Hepatic stellate cell (primary cell): ENCODE measurements at regions not wholly inside any gene's neighbourhood (a gene's known extent, or its start where the extent isn't known, plus 50 kb on each side); places are given as distances from the start of the nearest gene placed in this dataset.
A peak's percentile ranks its signal among the peaks of the same experiment; 100 is the strongest.

Experiments used
- DNase-seq: peaks from one replicate; pipeline ENCODE4 v3.0.0; 2011; ENCODE audit warnings: low spot score

DNA sequence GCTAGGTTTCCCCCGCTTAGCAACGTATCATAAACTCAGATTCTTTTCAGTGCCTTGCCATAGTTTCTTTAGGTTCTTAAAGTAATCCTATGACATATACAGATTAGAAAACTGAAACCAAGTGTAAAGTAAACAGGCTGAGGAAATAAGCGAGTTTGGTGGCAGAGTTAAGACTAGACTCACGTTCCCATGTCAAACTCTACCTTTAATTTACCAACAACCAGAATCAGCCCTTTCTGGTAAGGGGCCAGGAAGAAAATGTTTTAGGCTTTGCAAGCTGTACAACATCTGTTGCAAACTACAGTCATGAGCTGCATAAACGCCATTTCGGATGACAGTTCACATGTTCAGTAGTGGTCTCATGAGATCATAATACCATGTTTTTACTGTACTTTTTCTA, 128.0 kb upstream of the PRICKLE2 start:
- DNase-seq, result no peak

DNA sequence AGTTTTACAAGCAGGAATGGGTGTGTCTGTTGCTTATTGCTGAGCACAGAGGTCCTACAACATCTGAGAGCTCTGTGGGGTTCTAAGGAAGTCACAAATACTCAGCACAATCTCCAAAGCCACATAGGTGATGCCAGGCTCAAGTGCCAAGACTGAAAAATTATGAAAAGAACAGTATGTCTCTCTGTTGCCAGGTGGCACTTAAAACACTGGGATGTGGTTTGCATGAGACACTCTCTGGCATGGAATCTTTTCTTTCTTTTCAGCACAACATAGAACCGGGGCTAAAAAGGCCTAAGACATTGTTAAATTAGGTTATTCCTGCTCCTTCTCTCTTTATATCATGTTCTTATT, 127.3 kb upstream of the PRICKLE2 start:
- no peak for DNase-seq

DNA sequence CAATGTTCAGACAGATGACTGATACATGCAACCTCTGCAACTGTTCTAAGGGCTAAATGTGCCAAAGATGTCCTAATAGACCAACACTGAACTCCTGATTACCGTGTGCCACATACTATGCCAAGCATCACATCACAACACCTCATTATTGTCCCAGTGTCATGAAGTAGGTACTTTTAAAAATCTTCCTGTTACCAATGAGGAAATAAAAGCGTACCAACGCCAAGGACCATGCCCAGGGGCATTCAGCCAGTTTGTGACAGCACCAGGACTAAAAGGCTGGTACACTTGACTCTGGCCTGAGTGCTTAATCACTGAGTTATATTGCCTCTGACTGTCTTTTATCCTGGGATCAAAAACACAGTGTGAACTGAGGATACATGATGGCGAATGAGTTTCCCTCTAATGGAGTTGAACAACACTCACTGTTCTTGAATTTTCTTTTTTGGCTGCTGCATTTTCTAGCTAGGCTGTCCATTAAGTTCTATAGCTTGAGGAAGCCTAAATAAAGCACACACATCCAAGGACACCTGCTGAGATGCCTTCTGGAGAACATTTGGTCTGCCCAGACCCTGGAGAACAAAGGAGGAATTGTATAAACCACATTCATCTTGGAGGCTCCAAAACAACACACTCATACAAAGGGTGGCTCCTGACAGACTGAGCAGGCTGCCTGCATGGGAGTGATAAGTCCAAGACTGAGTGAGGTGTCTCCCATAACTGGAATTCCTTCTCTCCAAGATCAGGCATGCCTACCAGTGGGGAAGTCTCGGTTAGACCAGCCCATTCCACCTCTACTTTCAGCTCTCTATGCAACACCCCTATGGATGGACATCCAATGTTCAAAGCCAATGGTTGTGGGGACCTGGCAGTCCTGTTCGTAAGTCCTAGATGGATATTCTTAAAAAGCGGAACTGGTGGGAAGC, 126.7 kb upstream of the PRICKLE2 start:
- DNase-seq, result no peak

DNA sequence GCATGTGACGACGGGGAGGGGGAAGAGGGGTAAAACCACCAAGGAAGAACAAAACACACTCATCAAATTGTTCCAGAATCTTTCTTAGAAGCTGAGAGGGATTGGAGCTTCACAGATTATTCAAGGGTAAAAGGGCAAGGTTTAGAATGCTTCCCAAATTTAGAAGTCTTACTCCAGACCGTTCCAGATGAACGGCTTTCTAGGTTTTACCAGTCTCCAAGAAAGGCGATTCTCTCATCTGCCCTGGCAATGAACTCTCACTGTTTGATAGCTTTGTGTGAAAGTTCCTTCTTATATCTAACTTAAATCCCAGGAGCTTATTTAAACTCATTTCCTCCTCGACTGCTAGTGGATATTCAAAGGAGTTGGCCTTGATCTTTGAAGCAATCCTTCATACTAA, 124.3 kb upstream of the PRICKLE2 start:
- DNase-seq, result no peak

DNA sequence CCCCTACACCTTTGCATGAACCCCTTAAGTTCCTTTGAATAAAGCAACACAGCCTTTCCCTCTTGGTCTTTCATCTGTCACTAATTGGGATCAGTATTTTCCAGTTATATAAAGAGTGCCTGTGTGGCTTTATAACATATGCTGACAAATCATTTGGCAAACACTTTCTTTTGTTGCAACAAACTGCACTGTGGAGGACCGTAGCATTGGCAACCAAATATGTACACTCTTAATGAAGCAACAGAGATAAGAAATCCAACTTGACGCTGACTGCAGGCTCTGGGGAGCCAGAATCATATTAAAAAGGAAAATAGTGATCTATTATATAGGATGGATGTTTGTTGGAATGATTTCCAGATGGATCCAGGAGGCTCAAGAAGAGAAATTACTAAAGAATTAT, 120.1 kb upstream of the PRICKLE2 start:
- no peak for DNase-seq

DNA sequence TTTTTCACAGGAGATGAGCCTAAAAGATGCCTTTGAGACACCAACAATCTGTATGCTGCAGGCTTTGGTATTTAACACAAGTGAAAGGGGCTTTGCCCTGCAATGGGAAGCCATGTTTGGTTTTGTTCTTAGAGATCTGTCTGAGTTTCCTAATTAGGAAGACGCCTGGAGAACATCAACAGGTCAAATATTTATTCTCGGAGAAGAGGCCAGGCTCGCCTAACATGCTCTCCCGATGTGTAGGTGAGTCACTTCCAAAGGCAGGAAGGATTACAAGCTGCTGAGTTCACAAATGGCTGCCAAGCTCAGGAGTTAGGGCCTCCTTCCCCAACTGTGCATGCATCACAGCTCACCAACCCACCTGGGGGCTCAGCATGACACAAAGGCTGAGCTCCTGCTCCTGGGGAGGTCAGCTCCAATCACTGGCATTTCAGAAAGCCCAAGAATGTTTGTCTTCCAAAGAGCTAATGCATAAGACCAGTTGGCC, 119.5 kb upstream of the PRICKLE2 start:
- DNase-seq, result no peak

DNA sequence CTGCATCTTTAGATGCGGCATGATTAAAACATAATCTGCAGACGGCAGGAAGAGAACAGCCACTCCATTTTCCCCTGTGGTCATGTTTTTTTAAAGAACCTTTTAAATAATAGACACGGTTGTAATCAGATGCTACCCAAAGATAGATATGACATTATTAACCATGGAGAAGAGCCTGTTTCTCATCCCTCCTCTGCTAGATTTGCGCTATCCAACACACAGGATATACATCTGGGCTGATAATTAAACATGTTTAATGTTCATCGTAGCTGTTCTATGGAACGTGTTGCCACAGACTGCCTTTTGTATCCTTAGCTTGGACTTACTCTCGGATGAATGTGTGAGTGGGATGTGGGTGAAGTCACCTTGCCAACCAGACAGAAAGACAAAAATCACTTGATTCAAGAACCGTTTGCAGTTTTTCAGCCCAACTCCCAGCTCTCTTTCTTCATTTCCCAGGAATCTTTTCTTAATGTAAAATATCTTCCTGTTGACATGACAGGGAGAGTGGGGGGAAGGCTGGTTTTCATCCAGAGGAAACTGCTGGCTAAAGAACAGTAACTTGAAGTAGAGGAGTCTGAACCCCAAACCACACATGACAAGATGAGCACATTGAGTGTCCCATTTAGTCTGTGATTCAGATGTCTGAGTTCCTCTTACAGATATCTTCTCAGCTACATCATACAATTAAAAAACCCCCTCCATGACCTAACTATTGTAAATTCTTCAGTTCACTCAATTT, 118.6 kb upstream of the PRICKLE2 start:
- no peak for DNase-seq

DNA sequence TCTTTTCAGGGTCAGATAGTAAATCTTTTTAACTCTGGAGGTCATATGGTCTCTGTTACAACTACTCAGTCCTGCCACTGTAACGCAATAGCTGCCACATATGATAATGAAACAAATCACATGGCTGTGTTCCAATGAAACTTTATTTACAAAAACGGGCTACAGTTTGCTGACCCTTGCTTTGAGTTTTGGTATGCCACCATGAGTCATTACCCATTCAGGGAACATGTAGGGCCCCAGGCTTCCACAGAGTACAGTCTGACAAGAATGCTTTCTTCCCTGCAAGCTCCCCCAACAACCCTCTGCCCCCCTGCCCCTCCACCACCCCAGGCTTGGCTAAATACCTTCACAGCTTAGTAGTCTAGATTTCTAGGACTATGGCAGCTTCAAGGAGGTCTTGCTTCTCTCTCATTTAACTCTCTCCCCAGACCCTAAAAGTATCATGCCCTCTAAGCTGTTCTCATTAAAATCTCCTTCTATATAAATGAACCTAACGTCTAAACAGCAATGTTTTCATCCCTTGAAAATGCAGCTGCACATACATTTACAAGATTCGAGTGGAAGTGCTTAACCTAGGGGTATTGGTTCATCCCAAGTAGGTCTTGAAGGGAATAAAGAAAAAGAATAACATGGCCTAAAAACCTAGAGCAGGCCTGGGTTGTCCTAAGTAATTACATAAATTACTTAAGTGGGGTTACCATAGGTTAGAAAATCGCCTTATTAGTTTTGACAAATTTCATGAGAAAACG, 117.8 kb upstream of the PRICKLE2 start:
- no peak for DNase-seq

DNA sequence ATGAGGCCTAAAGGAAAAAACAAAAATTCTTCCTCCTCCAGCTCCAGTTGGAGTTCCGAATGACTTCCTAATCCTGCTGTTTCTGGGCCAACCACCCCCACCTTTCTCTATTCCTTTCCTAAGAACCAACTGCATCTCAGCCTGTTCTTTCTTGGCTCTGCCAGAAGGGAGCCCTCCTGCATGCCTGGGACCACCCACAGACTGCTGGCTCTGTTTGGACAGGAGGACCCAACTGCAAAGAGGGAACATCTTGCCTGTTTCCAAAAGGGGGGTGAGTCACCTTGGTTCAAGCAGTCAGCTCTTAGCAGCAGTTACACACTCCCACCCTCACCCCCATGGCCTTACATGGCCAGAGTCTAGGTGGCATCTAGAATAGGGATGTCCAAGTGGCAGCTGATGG, 116.0 kb upstream of the PRICKLE2 start:
- DNase-seq, result no peak

DNA sequence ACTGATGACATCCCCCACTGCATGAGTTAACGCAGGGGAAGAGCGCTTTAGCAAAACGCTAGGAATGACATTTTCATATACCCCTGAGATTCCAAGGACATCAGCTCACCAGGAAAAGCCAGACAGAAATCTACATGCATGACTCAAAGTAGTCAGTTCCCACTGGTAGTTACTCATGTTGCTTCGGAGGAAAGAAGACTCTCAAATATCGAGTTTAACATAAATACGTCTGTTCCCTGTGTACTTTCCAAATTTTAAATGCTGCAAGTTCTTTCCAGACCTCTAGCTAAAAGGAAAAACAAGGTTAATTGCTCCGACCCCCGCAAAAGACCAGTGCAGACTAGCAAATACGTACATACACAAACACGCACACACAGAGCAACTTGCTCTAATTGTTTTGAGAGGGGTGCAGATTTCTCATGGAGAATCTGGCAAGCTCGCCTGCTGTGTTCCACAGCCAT, 115.4 kb upstream of the PRICKLE2 start:
- peak; percentile 64 for DNase-seq

DNA sequence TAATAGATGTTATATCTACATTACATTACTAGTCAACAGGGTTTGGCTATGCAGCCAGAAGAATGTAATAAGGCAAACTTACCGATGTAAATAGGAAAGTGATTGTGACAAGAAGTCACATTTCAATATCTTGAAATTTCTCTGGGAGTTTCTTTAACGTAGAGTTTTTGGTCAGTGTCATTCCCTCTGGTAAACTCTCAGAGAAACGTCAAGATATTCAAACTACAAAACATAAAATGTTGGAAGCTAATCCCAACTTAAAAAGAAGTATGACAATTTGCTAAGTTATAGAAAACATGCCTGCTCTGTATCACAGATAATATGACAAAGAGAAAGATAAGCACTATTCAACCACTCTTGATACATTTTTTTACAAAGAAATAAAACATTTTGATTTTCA, 111.2 kb upstream of the PRICKLE2 start:
- DNase-seq, result no peak

DNA sequence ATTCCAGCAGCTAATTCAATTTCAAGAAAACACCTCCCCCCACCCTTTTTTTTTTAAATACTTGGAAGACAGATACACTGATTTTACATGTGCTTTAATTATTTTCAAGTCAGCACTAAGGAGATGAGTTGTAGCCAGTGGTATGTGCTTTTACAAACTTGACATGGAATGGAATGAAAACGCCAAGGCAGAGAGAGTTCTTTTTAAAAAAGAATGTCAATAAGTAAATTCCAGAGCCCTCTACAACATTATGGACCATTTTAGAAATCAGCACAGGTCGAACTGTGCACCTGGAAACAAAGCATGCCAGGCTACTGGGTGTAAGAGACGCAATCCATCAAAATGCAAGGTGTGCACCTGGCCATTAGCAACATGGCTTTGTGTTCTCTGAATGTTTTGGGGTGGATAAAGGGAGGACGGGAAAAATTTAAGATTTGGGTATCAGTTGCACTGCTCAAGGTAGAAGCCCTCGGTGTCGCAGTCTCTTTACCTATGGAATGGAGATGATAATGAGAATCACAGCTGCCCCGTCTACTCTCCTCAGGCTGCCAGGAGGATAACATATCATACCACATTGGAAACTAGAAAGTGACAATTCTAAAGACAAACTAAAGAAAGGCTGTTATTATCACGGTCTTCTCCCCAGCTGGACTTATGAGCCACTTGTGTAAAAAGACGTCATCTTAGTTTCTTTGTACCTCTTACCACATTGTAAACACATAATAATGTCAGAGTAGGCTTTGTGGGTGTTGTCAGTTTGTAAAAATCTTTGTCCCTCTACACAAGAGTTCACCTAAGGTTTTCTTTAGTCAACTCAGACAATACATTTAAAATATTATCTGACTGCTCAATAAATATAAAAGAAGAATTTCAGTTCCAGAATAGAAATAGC, 107.4 kb upstream of the PRICKLE2 start:
- no peak for DNase-seq

DNA sequence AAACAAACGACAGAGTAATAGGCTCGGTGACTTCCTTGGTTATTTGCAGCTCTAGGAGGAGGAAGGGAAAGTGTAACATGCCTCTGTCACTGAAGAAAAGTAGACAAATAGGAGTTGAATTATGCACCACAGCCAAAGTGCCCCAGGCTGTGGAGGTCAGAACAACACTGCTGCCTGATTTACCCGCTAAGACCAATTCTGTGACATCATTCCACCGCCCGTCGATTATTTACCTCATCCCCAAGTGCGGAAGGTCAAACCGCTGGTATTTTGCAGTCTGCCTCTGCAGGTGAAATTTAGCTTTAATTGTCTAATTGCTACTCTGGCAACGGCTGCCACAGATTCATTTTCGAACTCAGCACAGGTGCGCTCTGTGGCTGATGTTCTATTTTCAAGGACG, 106.3 kb upstream of the PRICKLE2 start:
- DNase-seq, result no peak

DNA sequence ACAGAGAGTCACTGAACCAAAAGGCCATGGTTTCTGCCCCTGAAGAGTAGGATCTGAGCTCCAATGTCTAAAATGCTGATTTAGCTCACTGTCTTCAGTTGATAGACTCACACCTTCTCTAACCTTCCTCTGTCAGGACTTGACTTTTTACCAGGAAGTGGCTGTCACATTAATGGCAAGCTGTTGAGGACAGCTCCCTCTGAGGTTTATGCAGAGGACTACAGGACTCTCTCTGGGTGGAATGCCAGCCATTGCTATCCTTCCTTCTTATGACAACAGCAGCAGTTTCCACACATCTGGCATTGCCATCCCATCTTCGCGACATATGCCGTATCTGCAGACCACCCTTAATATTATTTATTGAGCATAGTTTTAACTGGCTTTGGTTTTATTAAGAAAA, 103.8 kb upstream of the PRICKLE2 start:
- DNase-seq, result no peak

DNA sequence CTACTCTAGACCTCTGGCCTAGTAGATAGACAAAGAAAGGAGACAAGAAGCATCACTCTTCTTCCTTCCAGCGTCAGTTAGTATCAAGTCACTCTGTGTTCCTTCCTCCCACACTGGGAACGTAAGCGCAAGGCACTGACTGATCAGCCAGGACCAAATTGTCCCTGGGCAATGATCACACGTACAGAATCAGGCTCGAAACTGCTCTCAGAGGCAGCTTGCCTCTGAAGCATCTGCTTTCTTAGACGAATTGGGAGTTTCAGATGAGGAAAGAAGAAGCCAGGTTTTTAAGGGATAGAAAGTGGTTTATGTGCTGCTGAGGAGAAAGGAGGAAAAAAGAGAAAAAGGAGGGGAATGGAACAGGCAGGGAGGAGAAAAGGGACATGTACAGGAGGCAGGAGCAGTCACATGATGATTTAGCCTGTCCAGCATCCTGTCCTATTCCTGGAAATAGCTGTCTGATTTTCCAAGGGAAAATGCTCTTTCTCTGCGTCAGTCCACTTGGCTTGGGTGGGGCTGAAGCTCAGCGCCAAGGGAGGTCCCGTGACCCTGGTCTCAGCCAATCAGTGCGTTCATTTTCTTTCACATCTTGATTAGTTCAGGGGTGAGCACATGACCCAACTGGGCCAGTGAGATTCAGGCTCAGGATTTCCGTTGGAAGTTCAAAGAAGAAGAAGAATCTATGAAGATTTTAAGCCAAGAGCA, 102.0 kb upstream of the PRICKLE2 start:
- peak; percentile 54 for DNase-seq

DNA sequence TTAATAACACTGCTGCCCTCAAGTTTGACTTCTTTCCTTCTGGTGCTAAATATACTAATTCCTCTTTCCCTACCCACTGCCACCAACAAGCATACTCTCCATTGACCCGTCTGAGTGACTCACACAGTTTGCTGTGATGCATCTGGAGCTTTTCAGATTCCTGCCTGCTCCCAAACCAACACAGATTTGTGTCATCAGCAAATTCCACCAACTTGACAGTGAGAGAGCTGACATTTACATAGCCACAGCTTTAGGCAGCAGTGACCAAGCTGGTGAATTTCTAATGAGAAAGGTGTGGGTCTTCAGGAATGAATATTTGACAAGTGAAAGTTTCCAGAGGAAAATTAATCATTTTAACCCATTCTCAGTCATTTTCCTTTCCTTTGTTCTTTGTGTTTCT, 96.5 kb upstream of the PRICKLE2 start:
- peak; percentile 69 for DNase-seq

DNA sequence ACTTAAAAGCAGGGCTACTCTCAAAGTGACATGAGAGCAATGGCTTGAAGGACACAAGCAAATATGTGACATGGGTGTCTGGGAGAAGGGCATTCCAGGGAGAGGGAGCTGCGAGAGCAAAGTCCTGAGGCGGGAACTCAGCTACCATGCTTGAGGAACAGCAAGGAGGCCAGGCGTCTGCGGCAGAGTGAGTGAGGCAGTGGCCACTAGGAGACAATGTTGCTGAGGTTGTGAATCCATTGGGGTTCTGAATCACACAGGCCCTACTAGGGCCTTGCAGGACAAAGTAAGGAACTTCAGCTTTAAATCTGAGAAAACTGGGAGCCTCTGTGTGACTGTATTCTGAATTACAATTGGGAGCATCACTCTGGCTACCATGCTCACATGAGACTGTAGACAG, 94.1 kb upstream of the PRICKLE2 start:
- DNase-seq, result no peak

DNA sequence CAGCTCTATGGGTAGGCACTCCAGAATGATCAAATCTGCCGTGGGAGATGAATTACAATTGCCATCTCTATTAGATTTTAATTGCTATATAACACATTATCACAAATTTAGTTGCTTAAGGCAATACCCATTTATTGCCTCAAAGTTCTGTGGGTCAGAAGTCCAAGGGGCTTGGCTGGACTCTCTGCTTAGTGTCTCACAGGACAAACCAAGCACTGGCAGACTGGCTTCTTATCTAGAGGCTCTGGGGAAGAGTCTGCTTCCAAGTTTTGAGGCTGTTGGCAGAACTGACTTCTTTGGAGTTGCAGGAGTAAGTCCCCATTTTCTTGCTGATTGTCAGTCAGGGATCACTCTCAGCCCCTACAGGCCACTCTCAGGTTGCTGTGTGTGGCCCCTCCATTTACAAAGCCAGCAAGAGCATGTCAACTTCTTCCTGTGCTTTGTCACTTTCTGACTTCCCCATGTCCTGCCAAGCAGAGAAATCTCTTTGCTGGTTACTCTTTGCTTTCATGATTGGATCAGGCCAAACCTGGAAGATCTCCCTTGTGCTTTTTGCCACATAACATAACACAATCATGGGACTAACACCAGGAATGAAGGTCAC, 93.5 kb upstream of the PRICKLE2 start:
- DNase-seq, result no peak

DNA sequence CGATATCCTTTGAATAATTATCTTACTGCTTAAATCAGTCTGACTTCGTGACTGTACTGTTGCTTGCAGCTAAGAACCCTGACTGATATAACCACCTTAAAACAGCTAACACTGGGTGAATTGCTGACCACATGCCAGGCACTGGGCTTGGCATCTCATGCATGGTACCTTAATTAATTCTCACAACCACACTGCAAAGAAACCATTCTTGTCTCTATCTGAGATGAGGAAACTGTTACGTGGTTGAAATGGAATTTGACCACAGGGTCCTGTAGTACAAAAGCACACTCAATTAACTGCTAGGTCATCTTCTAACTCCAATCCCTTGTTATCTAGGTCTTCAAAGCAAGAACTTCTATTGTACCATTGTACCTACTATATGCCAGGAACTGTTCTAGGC, 92.7 kb upstream of the PRICKLE2 start:
- no peak for DNase-seq

DNA sequence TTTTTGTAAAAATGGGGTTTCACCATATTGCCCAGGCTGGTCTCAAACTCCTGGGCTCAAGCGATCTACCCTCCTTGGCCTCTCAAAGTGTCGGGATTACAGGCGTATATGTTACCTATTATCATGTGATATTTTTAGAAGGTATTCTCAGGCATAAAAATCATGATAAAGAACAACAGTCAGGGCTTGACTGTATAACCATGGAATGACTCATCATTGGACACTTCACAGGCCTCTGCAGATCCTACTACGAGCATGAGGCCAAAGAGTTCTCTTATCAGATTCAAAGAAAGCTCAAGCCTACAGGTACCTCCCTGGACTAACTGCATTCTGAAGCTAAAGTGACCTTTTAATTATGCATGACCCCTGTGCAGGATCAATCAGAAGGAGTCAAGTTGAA, 91.7 kb upstream of the PRICKLE2 start:
- DNase-seq, result no peak
